HG03045 (cell line): ENCODE measurements at regions not wholly inside any gene's neighbourhood (a gene's known extent, or its start where the extent isn't known, plus 50 kb on each side); places are given as distances from the start of the nearest gene placed in this dataset.

Experiments used
- ATAC-seq: cut with Tn5 transposase; IDR thresholded peaks from one replicate; pipeline ENCODE4 v1.9.1; 2021; ENCODE audit warnings: mild to moderate bottlenecking, moderate library complexity; ENCODE audit not compliant: unreplicated experiment

- no peak for ATAC-seq
Observed at GRCh38 chr2:164439885-164440284, 181.4 kb downstream of the GRB14 start.

GRCh38 chr2:164439235-164439634 is 182.0 kb downstream of the GRB14 start:
- ATAC-seq = no peak

DNA sequence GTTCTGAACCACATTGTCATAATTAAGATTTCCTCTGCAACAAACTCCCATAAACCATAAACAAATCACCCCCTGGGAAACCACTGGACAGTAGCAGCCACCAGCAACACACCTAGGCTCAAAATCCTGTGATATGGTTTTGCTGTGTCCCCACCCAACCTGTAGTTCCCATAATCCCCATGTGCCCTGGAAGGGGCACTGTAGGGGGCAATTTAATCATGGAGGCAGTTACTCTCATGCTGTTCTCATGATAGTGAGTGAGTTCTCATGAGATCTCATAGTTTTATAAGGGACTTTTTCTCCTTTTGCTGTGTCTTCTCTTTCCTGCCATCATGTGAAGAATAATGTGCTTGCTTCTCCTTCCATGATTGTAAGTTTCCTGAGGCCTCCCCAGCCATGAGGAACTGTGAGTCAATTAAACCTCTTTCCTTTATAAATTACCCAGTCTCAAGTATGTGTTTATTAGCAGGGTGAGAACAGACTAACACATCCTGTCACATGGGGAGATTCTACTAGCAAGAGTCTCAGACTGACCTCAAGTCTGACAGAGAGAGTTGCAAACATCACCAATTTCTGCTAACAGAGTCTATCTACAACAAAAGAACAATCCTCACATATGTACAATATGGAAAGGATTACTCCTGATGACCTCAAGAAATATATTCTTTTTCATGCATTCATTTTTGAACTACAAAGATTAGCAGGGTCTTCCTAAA is 182.6 kb downstream of the GRB14 start:
- ATAC-seq = no peak

- ATAC-seq = no peak
Observed at GRCh38 chr2:164436131-164436530, 185.2 kb downstream of the GRB14 start.

- no peak for ATAC-seq
Observed at GRCh38 chr2:164430166-164430783, 191.0 kb downstream of the GRB14 start.

- no peak for ATAC-seq
Observed at GRCh38 chr2:164429354-164429753, 191.9 kb downstream of the GRB14 start.

DNA sequence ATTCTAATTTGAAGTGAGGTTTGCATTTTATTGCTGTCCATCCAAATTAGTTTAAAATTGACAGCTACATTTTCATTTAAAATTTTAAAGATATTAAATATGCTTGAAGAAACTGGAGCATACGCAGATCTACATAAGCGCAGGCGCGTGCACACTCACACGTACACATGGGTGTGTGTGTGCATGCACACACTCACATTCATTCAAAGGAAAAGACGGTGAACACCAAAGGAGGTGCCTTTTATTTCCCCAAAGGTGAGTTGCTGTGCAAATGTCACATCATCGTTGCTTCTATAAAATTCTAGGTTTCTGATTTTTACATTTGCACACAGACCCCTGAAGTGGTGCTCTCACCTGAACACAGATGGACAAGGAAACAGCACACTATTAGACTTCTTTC is 194.2 kb downstream of the GRB14 start:
- no peak for ATAC-seq

- no peak for ATAC-seq
Observed at GRCh38 chr2:164420787-164421186, 200.5 kb downstream of the GRB14 start.

- ATAC-seq = no peak
Observed at GRCh38 chr2:164412831-164413230, 208.5 kb downstream of the GRB14 start.

DNA sequence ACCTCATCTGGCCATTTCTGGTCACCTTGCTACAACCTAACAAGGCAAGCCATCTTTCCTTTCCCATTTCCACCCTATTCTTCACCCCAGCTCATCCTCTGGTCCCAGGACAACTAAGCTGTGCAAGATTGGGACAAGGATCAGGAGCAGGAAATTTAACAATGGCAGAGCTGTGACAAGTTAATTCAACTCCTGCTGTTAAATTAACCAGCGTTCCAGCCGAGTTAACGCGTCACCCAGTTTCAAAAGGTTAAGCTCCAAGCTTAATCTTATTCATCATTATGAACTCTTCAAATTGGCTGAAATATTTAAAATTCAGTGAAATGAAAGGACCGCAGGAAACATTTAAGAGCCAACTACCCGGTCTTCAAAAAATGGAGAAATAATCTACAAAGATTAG is 231.9 kb downstream of the GRB14 start:
- no peak for ATAC-seq

- no peak for ATAC-seq
Observed at GRCh38 chr2:164388511-164388910, 232.8 kb downstream of the GRB14 start.

DNA sequence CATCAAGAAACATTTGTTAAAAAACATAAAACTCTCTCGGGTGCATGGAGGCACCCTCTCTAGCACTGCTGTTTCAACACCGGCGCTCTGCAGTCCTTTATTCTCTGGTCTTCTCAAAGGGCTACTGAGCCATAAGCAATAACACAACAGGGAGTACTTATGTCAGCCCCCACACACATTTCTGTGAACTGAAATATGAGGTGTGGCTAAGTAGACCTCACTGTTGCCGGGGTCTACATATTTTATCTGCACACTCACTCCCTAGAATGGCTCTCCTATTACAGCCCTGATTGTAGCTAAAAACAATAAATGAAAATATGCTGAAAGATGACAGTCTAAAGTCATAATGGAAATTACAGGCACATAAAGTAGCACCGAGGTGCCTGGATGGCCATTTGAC is 235.1 kb downstream of the GRB14 start:
- ATAC-seq = no peak

GRCh38 chr2:164384434-164384833 is 236.8 kb downstream of the GRB14 start:
- no peak for ATAC-seq

DNA sequence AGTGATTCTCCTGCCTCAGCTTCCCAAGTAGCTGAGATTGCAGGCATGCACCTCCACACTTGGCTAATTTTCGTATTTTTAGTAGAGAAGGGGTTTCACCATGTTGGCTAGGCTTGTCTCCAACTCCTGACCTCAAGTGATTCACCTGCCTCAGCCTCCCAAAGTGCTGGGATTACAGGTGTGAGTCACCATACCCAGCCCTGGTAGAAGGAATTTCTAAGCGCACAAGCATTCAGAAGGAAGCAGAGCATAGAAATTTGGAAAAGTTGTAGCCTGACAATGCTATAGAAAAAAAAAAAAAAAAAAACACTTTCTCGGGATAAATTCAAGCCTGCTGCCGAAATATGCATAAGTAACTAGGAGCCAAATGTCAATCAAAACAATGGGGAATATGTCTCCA is 249.4 kb downstream of the GRB14 start:
- ATAC-seq = no peak

GRCh38 chr2:164369366-164369765 is 251.9 kb downstream of the GRB14 start:
- ATAC-seq = no peak

DNA sequence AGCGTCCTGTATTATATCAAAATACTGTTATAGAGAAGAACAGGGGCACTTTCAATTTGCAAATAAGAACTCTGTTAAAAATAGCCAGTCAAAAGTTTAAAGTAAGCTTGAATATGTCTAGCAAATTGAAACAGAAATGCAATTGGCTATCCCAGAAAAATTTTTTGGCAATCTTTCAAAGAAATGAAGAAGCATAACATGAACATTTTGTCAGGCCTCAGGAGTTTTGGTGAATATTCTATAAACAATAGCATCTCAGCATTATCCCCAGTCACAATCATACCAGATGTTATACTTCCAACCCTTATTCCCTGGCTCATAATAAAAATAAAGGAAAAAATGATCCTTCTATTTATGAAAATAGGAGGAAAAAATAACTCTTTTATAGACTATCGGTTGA is 252.4 kb downstream of the GRB14 start:
- ATAC-seq = no peak

- no peak for ATAC-seq
Observed at GRCh38 chr2:164363646-164364045, 257.6 kb downstream of the GRB14 start.

GRCh38 chr2:164351536-164351935 is 269.7 kb downstream of the GRB14 start:
- ATAC-seq = no peak

GRCh38 chr2:164335947-164336346 is 285.3 kb downstream of the GRB14 start:
- no peak for ATAC-seq

DNA sequence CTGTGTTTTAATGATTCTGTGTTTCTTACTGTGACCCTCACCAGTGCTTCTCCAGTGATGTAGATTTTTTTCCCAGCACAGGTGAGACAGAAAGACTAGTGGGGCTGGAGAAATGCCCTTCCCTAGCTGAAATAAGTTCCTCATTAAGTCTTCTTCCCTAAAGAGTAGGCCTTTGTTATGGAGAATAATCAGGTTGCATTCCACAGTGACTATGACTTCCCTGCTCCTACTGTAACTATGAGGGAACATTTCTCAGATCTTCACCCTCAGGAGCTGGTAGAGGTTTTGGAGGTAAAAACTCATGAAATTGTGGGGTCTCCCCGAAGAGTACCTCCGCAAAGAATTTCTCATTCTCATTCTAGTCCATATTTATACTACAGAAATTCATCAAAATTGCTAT is 286.2 kb downstream of the GRB14 start:
- ATAC-seq = no peak

DNA sequence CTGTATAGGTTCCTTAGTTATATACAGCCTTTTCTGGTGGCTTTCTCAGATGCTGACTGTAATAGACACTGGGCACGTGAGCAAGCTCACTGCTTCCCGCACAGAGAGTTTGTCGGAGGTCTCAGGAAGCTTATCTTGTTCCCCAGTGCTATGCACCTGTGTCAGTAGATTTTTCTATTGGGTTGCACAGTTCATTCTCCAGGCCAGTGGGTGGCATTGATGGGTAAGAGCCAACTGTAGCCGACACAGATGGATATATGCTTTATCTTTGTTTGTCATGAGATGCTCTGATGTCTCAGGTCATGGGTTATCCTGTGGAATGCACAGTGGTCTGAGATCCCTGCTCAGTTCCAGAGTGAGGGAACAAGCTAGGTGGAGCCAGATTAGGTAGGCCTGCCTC is 293.0 kb downstream of the GRB14 start:
- no peak for ATAC-seq

GRCh38 chr2:164323978-164324377 is 297.3 kb downstream of the GRB14 start:
- no peak for ATAC-seq

GRCh38 chr2:164314148-164314547 is 307.1 kb downstream of the GRB14 start:
- ATAC-seq = no peak
